ENCODE measurements at regions not wholly inside any gene's neighbourhood (a gene's known extent, or its start where the extent isn't known, plus 50 kb on each side); places are given as distances from the start of the nearest gene placed in this dataset.

DNA sequence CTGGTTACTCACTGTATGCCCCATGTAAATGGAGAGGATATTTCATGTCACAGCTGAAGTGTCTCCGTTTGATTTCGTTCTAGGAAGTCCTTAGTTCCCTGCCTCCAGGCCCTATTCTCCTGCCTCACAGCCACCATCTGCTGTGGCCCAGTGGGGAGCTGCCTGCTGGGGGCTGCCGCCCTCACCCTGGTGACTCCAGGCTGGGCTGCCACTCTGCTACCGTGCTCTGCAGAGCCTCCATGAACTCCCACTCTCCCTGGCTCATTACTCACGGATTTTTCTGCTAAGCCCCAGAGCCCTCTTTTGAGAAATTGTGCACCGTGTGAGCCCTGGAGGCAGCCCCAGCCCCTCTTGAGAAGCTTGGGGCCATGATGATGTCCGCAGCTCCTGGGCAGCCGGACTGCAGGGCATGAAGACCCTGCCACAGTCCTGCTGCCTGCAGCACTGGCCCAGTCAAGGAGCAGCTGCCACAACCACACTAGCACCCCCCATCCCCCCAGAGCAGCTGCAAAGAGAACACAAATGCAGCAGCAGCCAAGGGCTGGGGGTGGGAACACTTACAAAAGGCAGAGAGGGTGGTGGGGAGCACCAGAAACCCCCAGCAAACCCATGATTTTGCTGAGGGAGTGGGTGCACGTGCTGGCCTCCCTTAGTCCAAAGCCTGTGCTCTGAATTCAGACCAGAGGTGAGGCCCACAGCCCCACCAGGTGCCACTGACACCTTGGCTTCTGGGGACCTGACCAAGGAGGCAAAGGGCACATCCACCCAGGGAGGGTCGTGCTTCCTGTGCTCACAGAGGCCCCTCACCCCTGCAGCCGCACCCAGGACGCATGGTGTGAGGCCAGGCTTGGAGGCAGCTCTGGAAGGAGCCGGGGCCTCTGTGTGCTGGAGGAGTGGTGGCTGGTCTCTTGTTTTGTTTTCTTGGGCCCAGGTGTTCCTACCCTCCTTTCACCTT lies 270.2 kb upstream of the RAB6C start:
- H3K4me1 ChIP-seq: no peaks in the 10 kb centered on the region
- no peaks in the 10 kb centered on the region for H3K9me3 ChIP-seq (replicated peaks)
- no peak overlapping the region for H3K27ac ChIP-seq (replicated peaks)
- no peak for DNase-seq
- intact Hi-C loops (cut with micrococcal nuclease): no loop called here
- no peaks in the 10 kb centered on the region for H3K36me3 ChIP-seq
- H3K27me3 ChIP-seq (ENCODE audit: low read depth): peaks cover 53% of the 10 kb centered on the region
- H3K4me3 ChIP-seq: no peak overlapping the region
- TF ChIP-seq, protein P1, sequence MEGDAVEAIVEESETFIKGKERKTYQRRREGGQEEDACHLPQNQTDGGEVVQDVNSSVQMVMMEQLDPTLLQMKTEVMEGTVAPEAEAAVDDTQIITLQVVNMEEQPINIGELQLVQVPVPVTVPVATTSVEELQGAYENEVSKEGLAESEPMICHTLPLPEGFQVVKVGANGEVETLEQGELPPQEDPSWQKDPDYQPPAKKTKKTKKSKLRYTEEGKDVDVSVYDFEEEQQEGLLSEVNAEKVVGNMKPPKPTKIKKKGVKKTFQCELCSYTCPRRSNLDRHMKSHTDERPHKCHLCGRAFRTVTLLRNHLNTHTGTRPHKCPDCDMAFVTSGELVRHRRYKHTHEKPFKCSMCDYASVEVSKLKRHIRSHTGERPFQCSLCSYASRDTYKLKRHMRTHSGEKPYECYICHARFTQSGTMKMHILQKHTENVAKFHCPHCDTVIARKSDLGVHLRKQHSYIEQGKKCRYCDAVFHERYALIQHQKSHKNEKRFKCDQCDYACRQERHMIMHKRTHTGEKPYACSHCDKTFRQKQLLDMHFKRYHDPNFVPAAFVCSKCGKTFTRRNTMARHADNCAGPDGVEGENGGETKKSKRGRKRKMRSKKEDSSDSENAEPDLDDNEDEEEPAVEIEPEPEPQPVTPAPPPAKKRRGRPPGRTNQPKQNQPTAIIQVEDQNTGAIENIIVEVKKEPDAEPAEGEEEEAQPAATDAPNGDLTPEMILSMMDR (IDR thresholded peaks at IDR 0.05; ENCODE audit: borderline replicate concordance): no peak

- Histone ChIP-seq H3K4me1 (no peaks in the 10 kb centered on the region), H3K36me3 (no peaks in the 10 kb centered on the region), H3K27ac (replicated peaks) (no peak overlapping the region), H3K9me3 (replicated peaks) (no peaks in the 10 kb centered on the region), H3K27me3 (ENCODE audit: low read depth) (peaks cover 53% of the 10 kb centered on the region), H3K4me3 (no peak overlapping the region)
- DNase-seq: no peak
- intact Hi-C loops (cut with micrococcal nuclease): no loop called here
- TF ChIP-seq, protein P1 (IDR thresholded peaks at IDR 0.05; ENCODE audit: borderline replicate concordance): no peak
Measured at GRCh38 chr2:129709956-129710598, 269.4 kb upstream of the RAB6C start.

DNA sequence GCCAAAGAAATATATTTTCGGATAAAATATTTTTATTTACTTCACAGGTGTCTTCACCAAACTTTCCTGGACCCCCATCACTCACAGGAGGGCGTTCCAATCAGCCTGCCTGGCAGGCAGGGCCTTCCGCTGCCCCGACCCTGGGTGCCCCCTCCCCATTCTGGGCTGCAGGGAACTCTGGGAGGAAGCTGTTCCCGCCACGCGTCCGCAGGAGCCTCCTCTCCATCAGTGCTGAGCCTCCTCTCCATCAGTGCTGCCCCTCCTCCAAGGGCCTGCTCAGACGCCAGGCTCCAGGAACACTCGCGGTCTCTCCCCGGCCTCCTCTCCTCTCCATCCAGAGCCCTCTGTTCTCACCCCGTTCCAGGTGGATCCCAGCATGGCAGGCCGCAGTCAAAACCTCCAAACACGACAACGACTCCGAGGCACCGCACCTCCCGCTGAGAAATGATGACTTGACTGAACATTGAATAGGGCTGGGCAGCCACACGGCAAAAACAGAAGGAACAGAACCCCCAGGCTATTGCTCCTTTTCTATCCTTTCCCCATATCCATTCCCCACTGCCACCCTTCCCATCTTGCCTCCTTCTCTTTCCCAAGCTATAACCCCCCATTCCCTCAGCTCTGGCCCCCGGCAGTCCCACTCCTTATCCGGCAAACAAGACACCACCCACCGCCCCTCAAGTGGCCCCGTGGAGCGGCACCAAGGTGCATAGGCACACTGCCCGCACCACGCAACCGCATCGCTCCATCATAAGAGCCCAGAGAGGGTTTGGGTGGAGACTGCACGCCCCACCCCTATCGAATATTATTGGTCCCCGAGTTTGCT lies 268.6 kb upstream of the RAB6C start:
- intact Hi-C loops (cut with micrococcal nuclease): no loop called here
- H3K27ac ChIP-seq (replicated peaks): no peak overlapping the region
- no peak for DNase-seq
- H3K27me3 ChIP-seq (ENCODE audit: low read depth): peaks cover 54% of the 10 kb centered on the region
- no peaks in the 10 kb centered on the region for H3K36me3 ChIP-seq
- H3K9me3 ChIP-seq (replicated peaks): no peaks in the 10 kb centered on the region
- H3K4me3 ChIP-seq: no peak overlapping the region
- no peaks in the 10 kb centered on the region for H3K4me1 ChIP-seq
- TF ChIP-seq, protein P1 (IDR thresholded peaks at IDR 0.05; ENCODE audit: borderline replicate concordance): no peak

DNA sequence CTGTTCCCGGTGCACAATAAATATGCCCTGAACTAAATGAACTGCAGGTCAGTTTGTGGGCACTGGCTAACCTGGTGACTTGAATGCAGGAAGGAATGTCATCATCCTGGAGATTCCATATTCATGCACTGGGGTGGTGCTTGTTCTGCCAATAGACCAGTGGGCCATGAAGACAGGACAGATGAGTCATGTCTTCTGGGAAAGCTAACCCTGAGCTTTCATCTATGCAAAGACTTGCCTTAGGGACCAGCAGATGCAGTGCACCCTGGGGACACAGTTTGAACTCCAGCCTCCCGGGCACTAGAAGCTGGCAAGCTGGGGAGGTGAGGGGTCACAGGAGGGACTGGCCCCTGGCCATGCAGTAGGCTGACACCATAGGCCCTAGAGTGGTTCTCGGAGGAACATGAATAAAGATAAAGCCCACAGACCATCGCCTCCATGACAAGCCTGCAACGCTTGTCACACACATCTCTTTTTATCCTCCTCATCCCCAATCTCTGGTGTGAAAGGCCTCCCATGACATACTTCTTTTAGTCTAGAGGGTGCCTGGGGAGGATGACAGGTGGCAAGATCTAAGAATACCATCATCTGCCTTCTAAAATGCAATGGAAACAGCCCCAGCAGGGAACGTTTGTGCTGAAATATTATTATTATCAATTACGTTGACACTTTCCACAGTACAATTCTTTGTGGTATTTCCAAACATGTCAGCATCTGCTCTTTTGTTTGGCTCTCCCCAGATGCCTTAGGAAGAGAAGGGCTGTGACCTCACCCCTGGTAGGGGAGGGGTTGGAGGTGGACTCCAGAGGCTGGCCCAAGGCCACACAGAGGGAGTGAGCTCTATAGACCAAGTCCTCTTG lies 267.4 kb upstream of the RAB6C start:
- TF ChIP-seq, protein P1 (IDR thresholded peaks at IDR 0.05; ENCODE audit: borderline replicate concordance): no peak
- intact Hi-C loops (cut with micrococcal nuclease): no loop called here

DNA sequence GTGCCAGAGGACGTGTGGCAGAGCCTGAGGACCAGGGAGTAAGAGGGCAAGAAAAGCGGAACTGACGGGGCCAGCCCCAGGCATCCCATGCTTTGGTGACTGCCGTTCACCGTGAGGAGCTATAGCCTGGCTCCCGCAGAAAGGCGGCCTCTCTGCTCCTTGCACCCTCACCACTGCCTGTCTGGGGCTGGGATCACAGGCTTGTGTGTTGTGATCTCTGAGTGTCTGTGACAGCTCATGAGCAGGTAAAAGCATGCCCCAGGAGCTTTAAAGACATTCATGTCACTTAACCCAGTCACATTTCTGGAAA lies 266.8 kb upstream of the RAB6C start:
- Histone ChIP-seq H3K9me3 (replicated peaks) (no peaks in the 10 kb centered on the region), H3K36me3 (no peaks in the 10 kb centered on the region), H3K27ac (replicated peaks) (no peak overlapping the region), H3K4me3 (no peak overlapping the region), H3K4me1 (no peaks in the 10 kb centered on the region), H3K27me3 (ENCODE audit: low read depth) (peaks cover 70% of the 10 kb centered on the region)
- TF ChIP-seq, protein P1 (IDR thresholded peaks at IDR 0.05; ENCODE audit: borderline replicate concordance): no peak
- no peak for DNase-seq
- intact Hi-C loops (cut with micrococcal nuclease): no loop called here

More for the DNA sequence above, 267.4 kb upstream of the RAB6C start:
- Histone ChIP-seq H3K27me3 (ENCODE audit: low read depth) (peaks cover 65% of the 10 kb centered on the region), H3K4me1 (no peaks in the 10 kb centered on the region), H3K9me3 (replicated peaks) (no peaks in the 10 kb centered on the region), H3K4me3 (no peak overlapping the region), H3K36me3 (no peaks in the 10 kb centered on the region), H3K27ac (replicated peaks) (no peak overlapping the region)
- no peak for DNase-seq

Measured in left ventricle myocardium inferior (tissue), 1 donor.